ENCODE measurements at regions not wholly inside any gene's neighbourhood (a gene's known extent, or its start where the extent isn't known, plus 50 kb on each side); places are given as distances from the start of the nearest gene placed in this dataset.

- in situ Hi-C loops (cut with MboI; ENCODE audit: low sequenced_read_pairs, unreplicated experiment) = no loop called here
- no peak for TF ChIP-seq CTCF (IDR thresholded peaks at IDR 0.05; ENCODE audit: borderline replicate concordance, control extremely low read depth, extremely low read depth, insufficient read depth, missing control alignments)
Observed at GRCh38 chr2:142222715-142223114, 91.9 kb upstream of the LRP1B start.

GRCh38 chr2:142220901-142221300, 90.1 kb upstream of the LRP1B start:
- no peak for DNase-seq (ENCODE audit: low spot score)
- TF ChIP-seq CTCF (IDR thresholded peaks at IDR 0.05; ENCODE audit: borderline replicate concordance, control extremely low read depth, extremely low read depth, insufficient read depth, missing control alignments) = no peak
- in situ Hi-C loops (cut with MboI; ENCODE audit: low sequenced_read_pairs, unreplicated experiment) = no loop called here

More at GRCh38 chr2:142222715-142223114, 91.9 kb upstream of the LRP1B start:
- no peak for DNase-seq (ENCODE audit: low spot score)

- in situ Hi-C loops (cut with MboI; ENCODE audit: low sequenced_read_pairs, unreplicated experiment) = no loop called here
- no peak for TF ChIP-seq CTCF (IDR thresholded peaks at IDR 0.05; ENCODE audit: borderline replicate concordance, control extremely low read depth, extremely low read depth, insufficient read depth, missing control alignments)
- DNase-seq (ENCODE audit: low spot score) = no peak
Observed at GRCh38 chr2:142220239-142220638, 89.4 kb upstream of the LRP1B start.

GRCh38 chr2:142218471-142218870, 87.7 kb upstream of the LRP1B start:
- no peak for DNase-seq (ENCODE audit: low spot score)
- in situ Hi-C loops (cut with MboI; ENCODE audit: low sequenced_read_pairs, unreplicated experiment) = no loop called here
- TF ChIP-seq CTCF (IDR thresholded peaks at IDR 0.05; ENCODE audit: borderline replicate concordance, control extremely low read depth, extremely low read depth, insufficient read depth, missing control alignments) = no peak

GRCh38 chr2:142217804-142218203, 87.0 kb upstream of the LRP1B start:
- DNase-seq (ENCODE audit: low spot score) = no peak
- TF ChIP-seq CTCF (IDR thresholded peaks at IDR 0.05; ENCODE audit: borderline replicate concordance, control extremely low read depth, extremely low read depth, insufficient read depth, missing control alignments) = no peak
- in situ Hi-C loops (cut with MboI; ENCODE audit: low sequenced_read_pairs, unreplicated experiment) = no loop called here

GRCh38 chr2:142200062-142200461, 69.2 kb upstream of the LRP1B start:
- no peak for DNase-seq (ENCODE audit: low spot score)
- no peak for TF ChIP-seq CTCF (IDR thresholded peaks at IDR 0.05; ENCODE audit: borderline replicate concordance, control extremely low read depth, extremely low read depth, insufficient read depth, missing control alignments)
- in situ Hi-C loops (cut with MboI; ENCODE audit: low sequenced_read_pairs, unreplicated experiment) = no loop called here

GRCh38 chr2:142199073-142199472, 68.3 kb upstream of the LRP1B start:
- TF ChIP-seq CTCF (IDR thresholded peaks at IDR 0.05; ENCODE audit: borderline replicate concordance, control extremely low read depth, extremely low read depth, insufficient read depth, missing control alignments) = no peak
- no peak for DNase-seq (ENCODE audit: low spot score)
- in situ Hi-C loops (cut with MboI; ENCODE audit: low sequenced_read_pairs, unreplicated experiment) = no loop called here
